Gastrocnemius medialis (tissue), 4 donors: ENCODE measurements at regions not wholly inside any gene's neighbourhood (a gene's known extent, or its start where the extent isn't known, plus 50 kb on each side); places are given as distances from the start of the nearest gene placed in this dataset.

ENCODE experiments used
- ATAC-seq, 2 donors: fragments of 150-250 bp; one replicate each; pipeline ENCODE4 v1.9.1; 2016
- DNase-seq, 2 donors: peaks; one replicate each; pipeline ENCODE4 v3.0.0-alpha.2; 2019
- H3K27ac ChIP-seq, 4 donors: fragments of 200-600 bp; sonication (generic); 1 replicate in 1 of 4; 2 replicates in 3 of 4; pipeline ENCODE4 v1.5.1; 2016 to 2018; ENCODE audit warnings: mild to moderate bottlenecking in 2 of 4, moderate library complexity in 1 of 4
- H3K27me3 ChIP-seq, 3 donors: fragments of 200-600 bp; sonication (generic) in 2 of 3; 1 replicate in 1 of 3; 2 replicates in 2 of 3; pipeline versions ENCODE4 v1.5.1 to v1.6.0; 2016 to 2019; ENCODE audit warnings: mild to moderate bottlenecking in 1 of 3, moderate library complexity in 1 of 3
- H3K36me3 ChIP-seq, 2 donors: fragments of 200-600 bp; sonication (generic) in 1 of 2; one replicate each; pipeline ENCODE4 v1.5.1; 2017 to 2018
- H3K4me1 ChIP-seq, 2 donors: fragments of 200-600 bp; sonication (generic) in 1 of 2; one replicate each; pipeline ENCODE4 v1.5.1; 2016 to 2017; ENCODE audit warnings: mild to moderate bottlenecking in 2 of 2
- H3K4me3 ChIP-seq, 4 donors: fragments of 200-600 bp; sonication (generic) in 3 of 4; 1 replicate in 1 of 4; 2 replicates in 3 of 4; pipeline ENCODE4 v1.5.1; 2016 to 2019; ENCODE audit warnings: mild to moderate bottlenecking in 2 of 4
- H3K9me3 ChIP-seq, 3 donors: fragments of 200-600 bp; sonication (generic) in 2 of 3; 1 replicate in 1 of 3; 2 replicates in 2 of 3; pipeline ENCODE4 v1.5.1; 2016 to 2019
- CTCF ChIP-seq, 5 experiments: fragments of 450-650 bp in 3 of 5; fragments of 200-600 bp in 2 of 5; sonication (generic) in 2 of 5; IDR thresholded peaks in 4 of 5; conservative IDR thresholded peaks in 1 of 5; 1 replicate in 4 of 5; 2 replicates in 1 of 5; pipeline ENCODE4 v1.5.1; 2016 to 2019; ENCODE audit warnings: antibody characterized with exemption in 5 of 5, mild to moderate bottlenecking in 3 of 5, moderate library complexity in 3 of 5
- POLR2A ChIP-seq, 2 donors: fragments of 450-650 bp; IDR thresholded peaks; one replicate each; pipeline ENCODE4 v1.6.1; 2017; ENCODE audit warnings: antibody characterized with exemption in 2 of 2, mild to moderate bottlenecking in 2 of 2, moderate library complexity in 2 of 2
- in situ Hi-C, 4 donors: fragments of 200-750 bp; cut with MboI; loops; one replicate each; pipeline versions ENCODE4 v1.15.0 to v1.8.0; 2017; ENCODE audit warnings: low sequenced_read_pairs in 4 of 4
- intact Hi-C: fragments of 100-400 bp; cut with DNase I; formaldehyde crosslinking; loops from one replicate; pipeline ENCODE4 v1.15.1; 2023; ENCODE audit warnings: low total_unique reads

- H3K4me1 ChIP-seq: no peaks in the 10 kb centered on the region
- no peak for TF ChIP-seq CTCF (IDR thresholded peaks at IDR 0.05 in 4 of 5, conservative IDR thresholded peaks at IDR 0.05 in 1 of 5)
- TF ChIP-seq POLR2A (IDR thresholded peaks at IDR 0.05): no peak
- in situ Hi-C loops: no loop called here
- no peaks in the 10 kb centered on the region for H3K27me3 ChIP-seq
- H3K36me3 ChIP-seq: no peaks in the 10 kb centered on the region
- H3K27ac ChIP-seq: no peak overlapping the region
- ATAC-seq: no peak
- no peak overlapping the region for H3K4me3 ChIP-seq
- H3K9me3 ChIP-seq: no peaks in the 10 kb centered on the region
- DNase-seq: no peak
- intact Hi-C loops: no loop called here
These were observed 203.0 kb downstream of the ARRDC4 start for GRCh38 chr15:98163319-98164045.

- no peaks in the 10 kb centered on the region for H3K27me3 ChIP-seq
These were observed 204.1 kb downstream of the ARRDC4 start for GRCh38 chr15:98164571-98164970.

GRCh38 chr15:98164986-98165385, 204.5 kb downstream of the ARRDC4 start:
- ATAC-seq (no peak), DNase-seq (no peak)
- Histone ChIP-seq H3K4me1 (no peaks in the 10 kb centered on the region), H3K27me3 (no peaks in the 10 kb centered on the region), H3K36me3 (no peaks in the 10 kb centered on the region), H3K4me3 (no peak overlapping the region), H3K27ac (no peak overlapping the region), H3K9me3 (no peaks in the 10 kb centered on the region)
- TF ChIP-seq CTCF (IDR thresholded peaks at IDR 0.05 in 4 of 5, conservative IDR thresholded peaks at IDR 0.05 in 1 of 5) (no peak), POLR2A (IDR thresholded peaks at IDR 0.05) (no peak)
- intact Hi-C loops: no loop called here
- in situ Hi-C loops: no loop called here

More at GRCh38 chr15:98164571-98164970, 204.1 kb downstream of the ARRDC4 start:
- H3K27ac ChIP-seq: no peak overlapping the region
- no peak overlapping the region for H3K4me3 ChIP-seq
- intact Hi-C loops: no loop called here
- no peaks in the 10 kb centered on the region for H3K9me3 ChIP-seq
- in situ Hi-C loops: no loop called here
- ATAC-seq (no peak), DNase-seq (no peak)
- no peak for TF ChIP-seq CTCF (IDR thresholded peaks at IDR 0.05 in 4 of 5, conservative IDR thresholded peaks at IDR 0.05 in 1 of 5)
- no peak for TF ChIP-seq POLR2A (IDR thresholded peaks at IDR 0.05)
- no peaks in the 10 kb centered on the region for H3K36me3 ChIP-seq
- H3K4me1 ChIP-seq: no peaks in the 10 kb centered on the region

GRCh38 chr15:98167722-98168268, 207.3 kb downstream of the ARRDC4 start:
- TF ChIP-seq POLR2A (IDR thresholded peaks at IDR 0.05) (no peak), CTCF (IDR thresholded peaks at IDR 0.05 in 4 of 5, conservative IDR thresholded peaks at IDR 0.05 in 1 of 5) (no peak)
- Histone ChIP-seq H3K4me3 (no peak overlapping the region), H3K27ac (no peak overlapping the region), H3K27me3 (no peaks in the 10 kb centered on the region), H3K9me3 (no peaks in the 10 kb centered on the region), H3K36me3 (no peaks in the 10 kb centered on the region), H3K4me1 (no peaks in the 10 kb centered on the region)
- DNase-seq: no peak
- in situ Hi-C loops: no loop called here
- ATAC-seq: no peak
- intact Hi-C loops: no loop called here
